Panc1 (cell line): ENCODE measurements at regions not wholly inside any gene's neighbourhood (a gene's known extent, or its start where the extent isn't known, plus 50 kb on each side); places are given as distances from the start of the nearest gene placed in this dataset.

Experiments used
- ATAC-seq: fragments of 200-7000 bp; cut with Tn5 transposase; 2 replicates; pipeline ENCODE4 v1.9.1; 2020; ENCODE audit warnings: mild to moderate bottlenecking, moderate library complexity
- BruUV-seq: library from RNA; stranded (reverse); fragments of 400-500 nt; replicated peaks from 2 replicates; lab custom pipeline; 2021; lab: Mats Ljungman, UMichigan
- CTCF ChIA-PET: fragments of 300-600 bp; sonication (Branson Sonifier 250); formaldehyde crosslinking; loops from one replicate; lab custom pipeline; 2022; ENCODE audit warnings: antibody characterized with exemption; lab: Charles Lee
- POLR2A ChIA-PET: fragments of 300-600 bp; sonication (Branson Sonifier 250); formaldehyde crosslinking; loops from one replicate; lab custom pipeline; 2022; ENCODE audit warnings: antibody characterized with exemption; lab: Charles Lee
- DNase-seq: peaks from one replicate; pipeline ENCODE4 v3.0.0-alpha.2; 2010; ENCODE audit warnings: low read depth, low spot score
- H3K27ac ChIP-seq: 2 replicates; pipeline ENCODE4 v1.5.1; 2011; ENCODE audit warnings: mild to moderate bottlenecking, low read length, inconsistent platforms
- H3K27me3 ChIP-seq: fragments of 200-500 bp; sonication (Bioruptor generic); 2 replicates; pipeline ENCODE4 v1.6.0; 2014; ENCODE audit warnings: low read length, inconsistent platforms; ENCODE audit not compliant: control insufficient read depth, insufficient read depth
- H3K36me3 ChIP-seq: fragments of 200-500 bp; sonication (Bioruptor generic); 2 replicates; pipeline ENCODE4 v1.5.1; 2014; ENCODE audit warnings: inconsistent platforms, mild to moderate bottlenecking, low read length, moderate library complexity; ENCODE audit not compliant: control insufficient read depth, insufficient read depth
- H3K4me1 ChIP-seq: 2 replicates; pipeline ENCODE4 v1.5.1; 2011; ENCODE audit warnings: inconsistent platforms, mild to moderate bottlenecking, low read length, moderate library complexity; ENCODE audit not compliant: control insufficient read depth, insufficient read depth
- H3K4me3 ChIP-seq, 2 experiments: 2 replicates each; pipeline ENCODE4 v1.5.1; 2011 to 2012; ENCODE audit warnings: low read depth in 2 of 2, low read length in 2 of 2, mild to moderate bottlenecking in 2 of 2, inconsistent platforms in 1 of 2, moderate library complexity in 1 of 2
- H3K9me3 ChIP-seq: fragments of 200-500 bp; sonication (Bioruptor generic); 2 replicates; pipeline ENCODE4 v1.5.1; 2014; ENCODE audit warnings: low read depth, mild to moderate bottlenecking, inconsistent platforms, low read length, moderate library complexity; ENCODE audit not compliant: control insufficient read depth, insufficient read depth
- POLR2AphosphoS5 ChIP-seq: IDR thresholded peaks from 2 replicates; pipeline ENCODE4 v1.6.1; 2012; ENCODE audit warnings: mild to moderate bottlenecking, low read depth, low read length, moderate library complexity
- SIN3A ChIP-seq: IDR thresholded peaks from 2 replicates; pipeline ENCODE4 v1.6.1; 2012; ENCODE audit warnings: low read depth, mild to moderate bottlenecking, low read length, moderate library complexity, borderline replicate concordance; ENCODE audit not compliant: insufficient read depth
- TCF7L2 ChIP-seq: IDR thresholded peaks from 2 replicates; pipeline ENCODE4 v1.6.1; 2011; ENCODE audit warnings: mild to moderate bottlenecking, low read depth, low read length, inconsistent platforms
- in situ Hi-C: cut with HindIII; loops from 2 replicates; pipeline ENCODE4 v1.10.0; 2016; ENCODE audit warnings: low sequenced_read_pairs, low pct_unique_long_range_greater_than_20kb
- intact Hi-C: fragments of 100-400 bp; cut with micrococcal nuclease; formaldehyde crosslinking; loops from one replicate; pipeline ENCODE4 v1.10.0; 2022; ENCODE audit not compliant: unreplicated experiment
- TF ChIP-seq, protein P1 (sequence below), 2 experiments: IDR thresholded peaks; 2 replicates each; pipeline ENCODE4 v1.6.1; 2011 to 2012; ENCODE audit warnings: low read depth in 2 of 2, control low read depth in 1 of 2, low read length in 1 of 2, mild to moderate bottlenecking in 1 of 2, moderate library complexity in 1 of 2; ENCODE audit not compliant: insufficient read depth in 1 of 2
- TF ChIP-seq, protein P2 (sequence below): fragments of 450-650 bp; IDR thresholded peaks from 2 replicates; pipeline ENCODE4 v1.5.1; 2017; ENCODE audit warnings: mild to moderate bottlenecking

DNA sequence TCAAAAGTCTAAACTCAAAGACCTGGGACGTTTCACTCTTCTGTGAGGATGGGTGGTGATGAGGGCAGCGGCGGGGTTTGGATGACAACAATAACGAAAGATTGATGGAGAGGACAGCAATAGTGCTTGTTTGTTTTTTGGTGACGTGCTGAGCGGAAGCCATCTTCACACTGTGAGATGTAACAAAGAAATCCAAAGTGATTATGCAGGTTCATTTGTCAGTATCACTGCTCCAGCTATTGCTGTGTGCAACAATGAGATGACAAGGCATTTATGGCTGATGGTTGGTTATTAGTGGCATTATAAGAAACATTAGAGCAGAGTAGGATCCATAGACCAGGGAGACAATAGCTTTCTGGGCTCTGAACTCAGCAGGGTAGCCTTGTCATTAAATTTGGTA lies 306.7 kb downstream of the RNF144B start:
- Histone ChIP-seq H3K27me3 (no peaks in the 10 kb centered on the region), H3K36me3 (no peaks in the 10 kb centered on the region), H3K27ac (no peak overlapping the region), H3K4me3 (no peak overlapping the region), H3K4me1 (no peaks in the 10 kb centered on the region), H3K9me3 (no peaks in the 10 kb centered on the region)
- POLR2A ChIA-PET: no interaction called here
- ATAC-seq (no peak), DNase-seq (no peak)
- CTCF ChIA-PET: no interaction called here
- intact Hi-C loops: no loop called here
- BruUV-seq: no TSS peak
- in situ Hi-C loops: no loop called here
- TF ChIP-seq TCF7L2 (no peak), SIN3A (no peak), POLR2AphosphoS5 (no peak)
- TF ChIP-seq, protein P1, sequence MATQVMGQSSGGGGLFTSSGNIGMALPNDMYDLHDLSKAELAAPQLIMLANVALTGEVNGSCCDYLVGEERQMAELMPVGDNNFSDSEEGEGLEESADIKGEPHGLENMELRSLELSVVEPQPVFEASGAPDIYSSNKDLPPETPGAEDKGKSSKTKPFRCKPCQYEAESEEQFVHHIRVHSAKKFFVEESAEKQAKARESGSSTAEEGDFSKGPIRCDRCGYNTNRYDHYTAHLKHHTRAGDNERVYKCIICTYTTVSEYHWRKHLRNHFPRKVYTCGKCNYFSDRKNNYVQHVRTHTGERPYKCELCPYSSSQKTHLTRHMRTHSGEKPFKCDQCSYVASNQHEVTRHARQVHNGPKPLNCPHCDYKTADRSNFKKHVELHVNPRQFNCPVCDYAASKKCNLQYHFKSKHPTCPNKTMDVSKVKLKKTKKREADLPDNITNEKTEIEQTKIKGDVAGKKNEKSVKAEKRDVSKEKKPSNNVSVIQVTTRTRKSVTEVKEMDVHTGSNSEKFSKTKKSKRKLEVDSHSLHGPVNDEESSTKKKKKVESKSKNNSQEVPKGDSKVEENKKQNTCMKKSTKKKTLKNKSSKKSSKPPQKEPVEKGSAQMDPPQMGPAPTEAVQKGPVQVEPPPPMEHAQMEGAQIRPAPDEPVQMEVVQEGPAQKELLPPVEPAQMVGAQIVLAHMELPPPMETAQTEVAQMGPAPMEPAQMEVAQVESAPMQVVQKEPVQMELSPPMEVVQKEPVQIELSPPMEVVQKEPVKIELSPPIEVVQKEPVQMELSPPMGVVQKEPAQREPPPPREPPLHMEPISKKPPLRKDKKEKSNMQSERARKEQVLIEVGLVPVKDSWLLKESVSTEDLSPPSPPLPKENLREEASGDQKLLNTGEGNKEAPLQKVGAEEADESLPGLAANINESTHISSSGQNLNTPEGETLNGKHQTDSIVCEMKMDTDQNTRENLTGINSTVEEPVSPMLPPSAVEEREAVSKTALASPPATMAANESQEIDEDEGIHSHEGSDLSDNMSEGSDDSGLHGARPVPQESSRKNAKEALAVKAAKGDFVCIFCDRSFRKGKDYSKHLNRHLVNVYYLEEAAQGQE (IDR thresholded peaks at IDR 0.05; ENCODE audit: insufficient read depth in 1 of 2, low read depth in 2 of 2, low read length in 1 of 2): no peak
- TF ChIP-seq, protein P2, sequence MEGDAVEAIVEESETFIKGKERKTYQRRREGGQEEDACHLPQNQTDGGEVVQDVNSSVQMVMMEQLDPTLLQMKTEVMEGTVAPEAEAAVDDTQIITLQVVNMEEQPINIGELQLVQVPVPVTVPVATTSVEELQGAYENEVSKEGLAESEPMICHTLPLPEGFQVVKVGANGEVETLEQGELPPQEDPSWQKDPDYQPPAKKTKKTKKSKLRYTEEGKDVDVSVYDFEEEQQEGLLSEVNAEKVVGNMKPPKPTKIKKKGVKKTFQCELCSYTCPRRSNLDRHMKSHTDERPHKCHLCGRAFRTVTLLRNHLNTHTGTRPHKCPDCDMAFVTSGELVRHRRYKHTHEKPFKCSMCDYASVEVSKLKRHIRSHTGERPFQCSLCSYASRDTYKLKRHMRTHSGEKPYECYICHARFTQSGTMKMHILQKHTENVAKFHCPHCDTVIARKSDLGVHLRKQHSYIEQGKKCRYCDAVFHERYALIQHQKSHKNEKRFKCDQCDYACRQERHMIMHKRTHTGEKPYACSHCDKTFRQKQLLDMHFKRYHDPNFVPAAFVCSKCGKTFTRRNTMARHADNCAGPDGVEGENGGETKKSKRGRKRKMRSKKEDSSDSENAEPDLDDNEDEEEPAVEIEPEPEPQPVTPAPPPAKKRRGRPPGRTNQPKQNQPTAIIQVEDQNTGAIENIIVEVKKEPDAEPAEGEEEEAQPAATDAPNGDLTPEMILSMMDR: no peak

DNA sequence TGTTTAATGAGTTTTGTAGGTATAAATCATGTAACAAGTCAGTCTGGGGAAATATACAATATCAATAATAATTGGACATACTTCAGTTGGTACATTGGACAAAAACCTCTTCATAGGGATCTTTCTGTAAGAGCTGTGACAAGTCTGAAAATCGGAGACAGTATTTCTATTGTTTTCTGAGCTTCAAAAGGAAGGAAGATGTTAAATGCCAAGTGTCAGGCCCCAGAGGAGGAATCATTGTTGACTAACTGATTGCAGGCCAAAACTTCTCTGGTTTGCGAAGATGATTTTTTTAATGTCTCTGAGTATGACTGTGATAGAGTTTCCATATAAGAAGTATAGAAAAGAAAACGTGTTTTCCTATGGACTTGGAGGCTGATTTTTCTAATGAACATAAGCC lies 316.4 kb downstream of the RNF144B start:
- Histone ChIP-seq H3K27me3 (no peaks in the 10 kb centered on the region), H3K27ac (no peak overlapping the region), H3K36me3 (no peaks in the 10 kb centered on the region), H3K4me1 (no peaks in the 10 kb centered on the region), H3K4me3 (no peak overlapping the region), H3K9me3 (no peaks in the 10 kb centered on the region)
- TF ChIP-seq, protein P1 (IDR thresholded peaks at IDR 0.05; ENCODE audit: insufficient read depth in 1 of 2, low read depth in 2 of 2, low read length in 1 of 2): no peak
- no peak for ATAC-seq
- ChIA-PET POLR2A (no interaction called here), CTCF (no interaction called here)
- no peak for DNase-seq
- BruUV-seq: no TSS peak
- intact Hi-C loops (no loop called here), in situ Hi-C loops (no loop called here)
